H9 (cell line): ENCODE measurements at regions not wholly inside any gene's neighbourhood (a gene's known extent, or its start where the extent isn't known, plus 50 kb on each side); places are given as distances from the start of the nearest gene placed in this dataset.

ENCODE experiments used
- DNase-seq: peaks from one replicate; pipeline ENCODE4 v3.0.0-alpha.2; 2017
- H2AFZ ChIP-seq: one replicate; pipeline ENCODE4 v1.6.1; 2013; ENCODE audit warnings: mild to moderate bottlenecking, low read length, control low read depth, moderate library complexity
- H2AK5ac ChIP-seq: 2 replicates; pipeline ENCODE4 v1.6.1; 2013; ENCODE audit warnings: low read length, control low read depth, mixed read lengths; ENCODE audit not compliant: insufficient read length
- H2BK120ac ChIP-seq: one replicate; pipeline ENCODE4 v1.6.1; 2013; ENCODE audit warnings: low read depth, mild to moderate bottlenecking, low read length, control low read depth, inconsistent platforms; ENCODE audit not compliant: poor library complexity, severe bottlenecking
- H2BK12ac ChIP-seq: 2 replicates; pipeline ENCODE4 v1.6.1; 2013; ENCODE audit warnings: low read length, control low read depth, mixed read lengths, low read depth; ENCODE audit not compliant: insufficient read length
- H2BK15ac ChIP-seq: 2 replicates; pipeline ENCODE4 v1.6.1; 2013; ENCODE audit warnings: low read depth, low read length, control low read depth
- H2BK20ac ChIP-seq: one replicate; pipeline ENCODE4 v1.6.1; 2013; ENCODE audit warnings: low read depth, mild to moderate bottlenecking, low read length, control low read depth, inconsistent platforms; ENCODE audit not compliant: poor library complexity, severe bottlenecking
- H2BK5ac ChIP-seq: 2 replicates; pipeline ENCODE4 v1.6.1; 2013; ENCODE audit warnings: low read length, control low read depth, mixed read lengths; ENCODE audit not compliant: insufficient read length
- H3K14ac ChIP-seq: 2 replicates; pipeline ENCODE4 v1.6.1; 2013; ENCODE audit warnings: low read length, control low read depth; ENCODE audit not compliant: insufficient read depth
- H3K18ac ChIP-seq: 2 replicates; pipeline ENCODE4 v1.6.1; 2013; ENCODE audit warnings: low read depth, mild to moderate bottlenecking, mixed read lengths, low read length, control low read depth; ENCODE audit not compliant: insufficient read length
- H3K23ac ChIP-seq: 2 replicates; pipeline ENCODE4 v1.6.1; 2013; ENCODE audit warnings: low read length, control low read depth, mixed read lengths, low read depth; ENCODE audit not compliant: insufficient read length
- H3K23me2 ChIP-seq: 2 replicates; pipeline ENCODE4 v1.6.1; 2013; ENCODE audit warnings: low read depth, mild to moderate bottlenecking, mixed read lengths, low read length, control low read depth; ENCODE audit not compliant: insufficient read length, poor library complexity, severe bottlenecking
- H3K27ac ChIP-seq: 2 replicates; pipeline ENCODE4 v1.5.1; 2013; ENCODE audit warnings: low read length, control low read depth, mixed read lengths, low read depth; ENCODE audit not compliant: insufficient read length
- H3K27me3 ChIP-seq: 2 replicates; pipeline ENCODE4 v1.6.1; 2013; ENCODE audit warnings: low read length, control low read depth, inconsistent platforms; ENCODE audit not compliant: insufficient read depth
- H3K4ac ChIP-seq: 2 replicates; pipeline ENCODE4 v1.6.1; 2013; ENCODE audit warnings: low read depth, mild to moderate bottlenecking, control low read depth, inconsistent platforms, low read length, moderate library complexity
- H3K4me1 ChIP-seq: 2 replicates; pipeline ENCODE4 v1.6.1; 2013; ENCODE audit warnings: low read length, control low read depth, inconsistent platforms; ENCODE audit not compliant: insufficient read depth
- H3K4me2 ChIP-seq: 2 replicates; pipeline ENCODE4 v1.6.1; 2013; ENCODE audit warnings: low read length, control low read depth, mixed read lengths; ENCODE audit not compliant: insufficient read length, insufficient read depth
- H3K56ac ChIP-seq: 2 replicates; pipeline ENCODE4 v1.6.1; 2013; ENCODE audit warnings: low read depth, mild to moderate bottlenecking, mixed read lengths, low read length, control low read depth; ENCODE audit not compliant: insufficient read length
- H3K79me1 ChIP-seq: 2 replicates; pipeline ENCODE4 v1.6.1; 2013; ENCODE audit warnings: low read depth, mild to moderate bottlenecking, moderate library complexity, low read length, control low read depth, inconsistent platforms; ENCODE audit not compliant: insufficient read depth, poor library complexity, severe bottlenecking
- H3K79me2 ChIP-seq: 2 replicates; pipeline ENCODE4 v1.6.1; 2013; ENCODE audit warnings: low read length, control low read depth, inconsistent platforms; ENCODE audit not compliant: insufficient read depth
- H3K9ac ChIP-seq: 2 replicates; pipeline ENCODE4 v1.6.1; 2013; ENCODE audit warnings: low read length, control low read depth, mixed read lengths; ENCODE audit not compliant: insufficient read length; ENCODE audit errors: extremely low read depth
- H3K9me3 ChIP-seq: one replicate; pipeline ENCODE4 v1.6.1; 2013; ENCODE audit warnings: low read depth, low read length, inconsistent platforms; ENCODE audit not compliant: control insufficient read depth
- H3T11ph ChIP-seq: one replicate; pipeline ENCODE4 v1.6.1; 2013; ENCODE audit warnings: mild to moderate bottlenecking, low read length, control low read depth, inconsistent platforms
- H4K20me1 ChIP-seq: one replicate; pipeline ENCODE4 v1.6.1; 2013; ENCODE audit not compliant: control insufficient read depth, insufficient read length, insufficient read depth
- H4K5ac ChIP-seq: 2 replicates; pipeline ENCODE4 v1.6.1; 2013; ENCODE audit warnings: low read depth, mild to moderate bottlenecking, mixed read lengths, low read length, control low read depth; ENCODE audit not compliant: insufficient read length
- H4K8ac ChIP-seq: replicated peaks from 2 replicates; pipeline ENCODE4 v1.6.1; 2013; ENCODE audit warnings: low read length, control low read depth, mixed read lengths, low read depth; ENCODE audit not compliant: insufficient read length
- H4K91ac ChIP-seq: 2 replicates; pipeline ENCODE4 v1.6.1; 2013; ENCODE audit warnings: low read depth, mild to moderate bottlenecking, moderate library complexity, mixed read lengths, low read length, control low read depth; ENCODE audit not compliant: insufficient read length
- H3K27ac Mint-ChIP-seq, 3 experiments: 2 replicates in 2 of 3; 3 replicates in 1 of 3; pipeline ENCODE4 v1.8.0; 2020 to 2021; ENCODE audit warnings: mixed read lengths in 3 of 3, mild to moderate bottlenecking in 1 of 3, moderate library complexity in 1 of 3
- H3K27me3 Mint-ChIP-seq: 2 replicates; pipeline ENCODE4 v1.8.0; 2021; ENCODE audit warnings: low read depth, mild to moderate bottlenecking, moderate library complexity, mixed read lengths
- H3K36me3 Mint-ChIP-seq, 3 experiments: 2 replicates in 2 of 3; 3 replicates in 1 of 3; pipeline ENCODE4 v1.8.0; 2020 to 2021; ENCODE audit warnings: low read depth in 3 of 3, mixed read lengths in 3 of 3; ENCODE audit not compliant: insufficient read depth in 1 of 3
- H3K4me1 Mint-ChIP-seq, 2 experiments: 2 replicates each; pipeline ENCODE4 v1.8.0; 2020; ENCODE audit warnings: mixed read lengths in 2 of 2
- H3K4me3 Mint-ChIP-seq, 2 experiments: 2 replicates in 1 of 2; 3 replicates in 1 of 2; pipeline ENCODE4 v1.8.0; 2020 to 2021; ENCODE audit warnings: mild to moderate bottlenecking in 2 of 2, mixed read lengths in 2 of 2, moderate library complexity in 1 of 2
- H3K9me3 Mint-ChIP-seq, 2 experiments: 2 replicates in 1 of 2; 3 replicates in 1 of 2; pipeline ENCODE4 v1.8.0; 2020; ENCODE audit warnings: mild to moderate bottlenecking in 2 of 2, mixed read lengths in 2 of 2, moderate library complexity in 1 of 2
- WGBS: extraction: QIAGEN DNeasy Blood & Tissue Kit; methylation state at CpG from one replicate; pipeline ENCODE4 v1.1.7; 2013; ENCODE audit warnings: missing lambda C conversion rate, low lambda C conversion rate, mixed read lengths; ENCODE audit not compliant: insufficient read length; ENCODE audit errors: extremely low coverage; 5-methylcytosine and 5-hydroxymethylcytosine counted together
- TF ChIP-seq, protein P1 (sequence below): fragments of 200-600 bp; sonication (generic); conservative IDR thresholded peaks from 3 replicates; pipeline ENCODE4 v1.8.0; 2021; ENCODE audit warnings: antibody characterized with exemption, mild to moderate bottlenecking

DNA sequence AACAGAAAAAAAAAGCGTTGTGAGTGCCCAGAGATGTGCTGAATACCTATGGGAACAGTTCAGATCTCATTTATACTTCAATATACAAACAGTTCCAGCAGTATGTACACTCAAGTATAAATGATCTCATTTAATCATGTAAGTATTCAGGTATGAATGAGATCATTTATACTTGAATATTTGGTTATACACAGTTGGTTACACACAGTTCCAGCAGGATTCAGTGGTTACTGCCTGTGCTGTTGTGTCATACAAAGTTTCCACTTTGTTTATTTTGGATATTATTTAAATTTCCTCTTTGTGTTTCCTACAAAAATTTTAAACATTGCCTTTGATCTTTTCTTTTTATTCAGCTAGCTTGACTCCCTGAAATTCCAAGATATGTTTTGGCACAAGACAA, 293.5 kb upstream of the SLC39A10 start:
- H3K9ac ChIP-seq = no peak overlapping the region
- no peak overlapping the region for H4K5ac ChIP-seq

More for the DNA sequence above, 293.5 kb upstream of the SLC39A10 start:
- H2AK5ac ChIP-seq = no peak overlapping the region
- H2BK5ac ChIP-seq = no peak overlapping the region
- Mint-ChIP-seq H3K27me3 (peaks cover 2% of the 10 kb centered on the region; the same call in 1 of the 2 replicates), H3K9me3 (peaks cover 0 to 8% of the 10 kb centered on the region in 2 experiments; a peak in 4 of 5 replicates), H3K36me3 (peaks cover 0 to 15% (median 4%) of the 10 kb centered on the region in 3 experiments; a peak in 3 of 7 replicates), H3K27ac (no peak overlapping the region), H3K4me3 (no peak overlapping the region), H3K4me1 (no peaks in the 10 kb centered on the region)
- H3K79me2 ChIP-seq = no peaks in the 10 kb centered on the region
- TF ChIP-seq, protein P1, sequence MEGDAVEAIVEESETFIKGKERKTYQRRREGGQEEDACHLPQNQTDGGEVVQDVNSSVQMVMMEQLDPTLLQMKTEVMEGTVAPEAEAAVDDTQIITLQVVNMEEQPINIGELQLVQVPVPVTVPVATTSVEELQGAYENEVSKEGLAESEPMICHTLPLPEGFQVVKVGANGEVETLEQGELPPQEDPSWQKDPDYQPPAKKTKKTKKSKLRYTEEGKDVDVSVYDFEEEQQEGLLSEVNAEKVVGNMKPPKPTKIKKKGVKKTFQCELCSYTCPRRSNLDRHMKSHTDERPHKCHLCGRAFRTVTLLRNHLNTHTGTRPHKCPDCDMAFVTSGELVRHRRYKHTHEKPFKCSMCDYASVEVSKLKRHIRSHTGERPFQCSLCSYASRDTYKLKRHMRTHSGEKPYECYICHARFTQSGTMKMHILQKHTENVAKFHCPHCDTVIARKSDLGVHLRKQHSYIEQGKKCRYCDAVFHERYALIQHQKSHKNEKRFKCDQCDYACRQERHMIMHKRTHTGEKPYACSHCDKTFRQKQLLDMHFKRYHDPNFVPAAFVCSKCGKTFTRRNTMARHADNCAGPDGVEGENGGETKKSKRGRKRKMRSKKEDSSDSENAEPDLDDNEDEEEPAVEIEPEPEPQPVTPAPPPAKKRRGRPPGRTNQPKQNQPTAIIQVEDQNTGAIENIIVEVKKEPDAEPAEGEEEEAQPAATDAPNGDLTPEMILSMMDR = no peak
- H3K27ac ChIP-seq = no peak overlapping the region
- no peak overlapping the region for H4K91ac ChIP-seq
- no peaks in the 10 kb centered on the region for H3K27me3 ChIP-seq
- H3K4me2 ChIP-seq = no peak overlapping the region
- H4K8ac ChIP-seq = no peak overlapping the region
- no peaks in the 10 kb centered on the region for H3K9me3 ChIP-seq
- H4K20me1 ChIP-seq = no peaks in the 10 kb centered on the region
- no peak overlapping the region for H3K56ac ChIP-seq
- no peaks in the 10 kb centered on the region for H3K4me1 ChIP-seq
- H3K18ac ChIP-seq = no peak overlapping the region
- DNase-seq = no peak
- H2BK12ac ChIP-seq = no peak overlapping the region
- no peaks in the 10 kb centered on the region for H3K23me2 ChIP-seq
- H2AFZ ChIP-seq = no peak overlapping the region
- WGBS = no CpG with 5 or more reads among the region's 1 CpG
- H2BK15ac ChIP-seq = no peak overlapping the region
- no peak overlapping the region for H3K4ac ChIP-seq
- no peak overlapping the region for H3T11ph ChIP-seq
- no peak overlapping the region for H3K23ac ChIP-seq
- H2BK20ac ChIP-seq = no peak overlapping the region
- no peak overlapping the region for H3K14ac ChIP-seq
- no peak overlapping the region for H2BK120ac ChIP-seq
- no peaks in the 10 kb centered on the region for H3K79me1 ChIP-seq
